ENCODE measurements at regions not wholly inside any gene's neighbourhood (a gene's known extent, or its start where the extent isn't known, plus 50 kb on each side); places are given as distances from the start of the nearest gene placed in this dataset.
"Not testable (repeated sequence)": the region's sequence is repeated elsewhere in the genome, so short reads cannot be mapped to it uniquely, and the experiment has no call there.

GRCh38 chr7:20083781-20084180 is 133.4 kb downstream of the MACC1 start:
- H3K27ac ChIP-seq (ENCODE audit: low read depth, low read length) = no peak overlapping the region
- 92 to 96% (median 94%) methylated on average over 1 of the region's 1 CpG for WGBS, 3 donors

GRCh38 chr7:20079080-20079479 is 138.1 kb downstream of the MACC1 start:
- no peak overlapping the region for H3K27ac ChIP-seq (ENCODE audit: low read depth, low read length)

- H3K27ac ChIP-seq (ENCODE audit: low read depth, low read length) = peak overlapping the region; percentile 26
- 71 to 85% (median 78%) methylated on average over 2 of the region's 2 CpGs for WGBS, 3 donors
These were observed 140.3 kb downstream of the MACC1 start for GRCh38 chr7:20076835-20077234.

- H3K27ac ChIP-seq (ENCODE audit: low read depth, low read length) = no peak overlapping the region
- WGBS, 3 donors = 48 to 67% (median 55%) methylated on average over 4 of the region's 4 CpGs
These were observed 141.0 kb downstream of the MACC1 start for GRCh38 chr7:20075992-20076820.

GRCh38 chr7:20075440-20075839 is 141.7 kb downstream of the MACC1 start:
- 87 to 91% (median 88%) methylated on average over 5 of the region's 5 CpGs for WGBS, 3 donors
- H3K27ac ChIP-seq (ENCODE audit: low read depth, low read length) = no peak overlapping the region

GRCh38 chr7:20068004-20068403 is 149.2 kb downstream of the MACC1 start:
- WGBS, 3 donors = 75 to 87% (median 84%) methylated on average over 5 of the region's 5 CpGs
- H3K27ac ChIP-seq (ENCODE audit: low read depth, low read length) = not testable (repeated sequence)

- 61 to 70% (median 67%) methylated on average over 7 of the region's 7 CpGs for WGBS, 3 donors
- no peak overlapping the region for H3K27ac ChIP-seq (ENCODE audit: low read depth, low read length)
These were observed 152.0 kb downstream of the MACC1 start for GRCh38 chr7:20064974-20065862.

- 82 to 87% (median 85%) methylated on average over 5 of the region's 5 CpGs for WGBS, 3 donors
- H3K27ac ChIP-seq (ENCODE audit: low read depth, low read length) = no peak overlapping the region
These were observed 152.8 kb downstream of the MACC1 start for GRCh38 chr7:20064181-20064970.

GRCh38 chr7:20063644-20064043 is 153.5 kb downstream of the MACC1 start:
- WGBS, 3 donors = 55 to 62% (median 59%) methylated on average over 3 of the region's 3 CpGs
- H3K27ac ChIP-seq (ENCODE audit: low read depth, low read length) = no peak overlapping the region

GRCh38 chr7:20062932-20063331 is 154.3 kb downstream of the MACC1 start:
- WGBS, 3 donors = 92 to 100% (median 100%) methylated on average over 1 of the region's 1 CpG

GRCh38 chr7:20053334-20054104 is 163.7 kb downstream of the MACC1 start:
- H3K27ac ChIP-seq (ENCODE audit: low read depth, low read length) = no peak overlapping the region
- WGBS, 3 donors = 74 to 81% (median 80%) methylated on average over 7 of the region's 7 CpGs

More at GRCh38 chr7:20062932-20063331, 154.3 kb downstream of the MACC1 start:
- H3K27ac ChIP-seq (ENCODE audit: low read depth, low read length) = no peak overlapping the region

- H3K27ac ChIP-seq (ENCODE audit: low read depth, low read length) = no peak overlapping the region
These were observed 166.8 kb downstream of the MACC1 start for GRCh38 chr7:20050241-20050966.

GRCh38 chr7:20038676-20039075 is 178.5 kb downstream of the MACC1 start:
- H3K27ac ChIP-seq (ENCODE audit: low read depth, low read length) = no peak overlapping the region
- WGBS, 3 donors = 71 to 94% (median 89%) methylated on average over 2 of the region's 2 CpGs

GRCh38 chr7:20035279-20035875 is 181.8 kb downstream of the MACC1 start:
- WGBS, 3 donors = 81 to 93% (median 93%) methylated on average over 5 of the region's 5 CpGs
- H3K27ac ChIP-seq (ENCODE audit: low read depth, low read length) = no peak overlapping the region

GRCh38 chr7:20033621-20034400 is 183.4 kb downstream of the MACC1 start:
- H3K27ac ChIP-seq (ENCODE audit: low read depth, low read length) = no peak overlapping the region
- 65 to 80% (median 74%) methylated on average over 4 of the region's 4 CpGs for WGBS, 3 donors

GRCh38 chr7:20032741-20033140 is 184.4 kb downstream of the MACC1 start:
- 69 to 85% (median 82%) methylated on average over 1 of the region's 1 CpG for WGBS, 3 donors
- H3K27ac ChIP-seq (ENCODE audit: low read depth, low read length) = no peak overlapping the region

Measured in adipose tissue (tissue), 3 donors.